GM19328 (cell line): ENCODE measurements at regions not wholly inside any gene's neighbourhood (a gene's known extent, or its start where the extent isn't known, plus 50 kb on each side); places are given as distances from the start of the nearest gene placed in this dataset.

Source experiments
- ATAC-seq: cut with Tn5 transposase; IDR thresholded peaks from one replicate; pipeline ENCODE4 v1.9.1; 2021; ENCODE audit warnings: mild to moderate bottlenecking, moderate library complexity; ENCODE audit not compliant: unreplicated experiment

DNA sequence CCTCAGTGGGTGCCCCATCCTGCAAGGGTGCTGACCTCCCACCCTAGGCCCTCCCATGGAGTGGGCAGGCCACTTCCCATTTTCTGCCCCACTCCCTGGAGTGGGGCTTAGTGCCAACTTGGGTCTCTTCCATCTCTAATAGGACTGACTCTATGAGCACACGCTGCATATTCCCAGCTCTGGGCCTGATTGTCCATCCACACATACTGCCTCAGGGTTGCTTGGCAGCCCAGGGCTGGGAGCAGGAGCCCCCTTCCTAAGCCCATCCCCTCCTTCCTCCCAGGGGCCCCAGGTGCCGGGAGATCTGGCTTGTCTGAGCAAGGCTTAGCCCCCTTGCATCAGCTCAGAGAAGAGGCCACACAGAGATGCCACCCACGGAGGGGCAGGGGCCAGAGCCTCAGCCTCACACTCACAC lies 55.1 kb downstream of the PJA1 start:
- ATAC-seq: no peak

DNA sequence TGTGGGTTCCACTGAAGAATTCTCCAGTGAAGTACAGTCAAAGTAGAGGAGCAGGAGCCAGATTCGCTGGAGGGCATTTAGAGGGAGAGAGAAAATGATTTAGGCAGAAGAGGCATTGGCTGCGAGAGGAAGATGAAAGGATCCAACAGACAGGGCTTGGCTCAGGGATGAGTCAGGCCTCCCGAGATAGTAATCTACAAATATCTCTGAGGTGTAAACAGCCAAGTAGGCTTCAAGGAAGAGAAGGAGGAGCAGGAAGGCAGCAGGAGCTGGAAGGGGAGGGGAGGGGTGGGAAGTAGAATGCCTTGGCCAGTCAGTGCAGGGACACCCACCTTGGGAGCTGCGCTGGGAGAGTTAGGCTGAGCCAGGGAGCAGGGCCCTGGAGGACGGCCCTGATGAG lies 55.5 kb downstream of the PJA1 start:
- ATAC-seq: no peak

DNA sequence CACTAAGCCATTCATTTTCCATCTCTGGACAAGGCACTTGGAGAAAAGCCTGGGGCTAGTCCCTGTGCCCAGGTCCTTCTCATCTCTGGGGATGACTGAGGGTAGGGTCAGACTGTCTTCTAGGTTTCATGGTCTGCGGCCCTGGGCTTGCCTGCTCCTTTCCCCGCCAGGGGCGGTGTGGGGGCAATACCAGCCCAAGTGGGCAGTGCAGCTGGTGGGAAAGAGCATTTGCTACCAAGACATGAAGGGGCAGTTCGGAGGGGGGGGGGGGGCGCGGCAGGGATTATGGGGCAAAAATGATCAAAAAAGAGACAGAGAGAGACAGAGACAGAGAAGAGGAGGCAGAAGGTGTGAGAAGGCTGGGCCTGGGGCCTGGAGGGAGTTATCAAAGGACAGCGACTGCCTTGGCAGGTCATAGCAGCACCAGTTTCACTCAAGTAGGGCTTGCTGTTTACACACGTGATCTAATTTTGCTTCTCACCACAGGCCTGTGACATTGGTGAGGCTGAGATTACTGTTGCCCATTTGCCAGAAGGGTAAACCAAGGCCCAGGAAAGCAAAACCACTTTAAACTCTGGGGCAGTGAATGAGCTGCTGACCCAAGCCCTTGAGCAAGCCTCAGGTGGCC lies 56.1 kb downstream of the PJA1 start:
- ATAC-seq: no peak

DNA sequence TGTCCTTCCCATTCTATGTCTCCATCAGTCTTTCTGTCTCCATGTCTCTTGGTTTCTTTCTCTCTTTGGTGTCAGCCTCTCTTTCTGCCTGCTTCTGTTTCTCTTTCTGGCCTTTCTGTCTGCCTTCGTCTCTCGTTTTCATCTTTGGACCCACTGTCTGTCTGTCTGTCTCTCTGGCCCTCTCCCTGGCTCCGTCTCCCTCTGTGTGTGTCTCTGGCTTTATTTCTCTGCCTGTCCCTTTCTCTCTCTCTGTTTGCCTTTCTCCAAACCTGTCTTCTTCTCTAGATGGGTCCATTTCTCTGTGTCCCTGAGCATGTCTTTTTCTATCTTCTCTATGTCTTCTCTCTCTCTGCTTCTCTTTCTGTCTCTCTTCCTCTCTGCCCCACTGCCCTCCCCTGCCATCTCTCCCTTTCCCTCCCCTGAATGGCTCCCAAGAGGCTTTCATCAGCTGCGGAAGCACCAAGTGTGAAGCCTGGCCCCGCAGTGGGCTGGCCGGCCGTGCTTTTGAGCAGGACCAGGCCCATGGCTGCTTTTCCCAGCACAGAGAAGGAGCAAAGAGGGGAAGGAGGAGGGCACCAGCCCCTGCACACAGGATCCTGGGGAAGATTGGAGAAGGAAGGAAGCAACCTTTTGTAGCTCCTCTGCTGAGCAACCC lies 57.4 kb downstream of the PJA1 start:
- no peak for ATAC-seq

DNA sequence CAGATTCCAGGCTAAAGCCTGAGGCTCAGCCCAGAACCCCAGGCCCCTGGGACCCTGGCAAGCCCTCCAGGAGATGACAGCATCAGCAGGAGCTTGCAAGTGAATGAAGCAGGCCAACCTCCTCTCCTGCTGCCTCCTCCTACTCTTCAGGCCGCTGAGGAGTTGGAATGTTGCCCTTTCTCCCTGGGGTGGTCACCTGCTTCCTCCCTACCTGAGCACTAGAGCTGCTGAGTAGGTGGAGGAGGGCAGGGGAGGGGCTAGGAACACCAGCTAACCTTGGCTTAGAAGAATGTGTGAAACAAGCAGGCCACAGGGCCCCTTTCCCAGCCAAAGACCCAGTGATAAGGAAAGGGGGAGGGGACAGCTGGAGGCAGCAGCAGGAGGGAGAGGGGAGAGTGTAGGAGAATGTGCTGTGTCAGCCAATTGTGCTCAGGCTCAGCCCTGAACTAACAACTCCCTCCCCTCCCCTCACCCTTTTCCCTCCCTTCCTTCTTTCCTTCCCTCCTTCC lies 58.0 kb downstream of the PJA1 start:
- no peak for ATAC-seq

DNA sequence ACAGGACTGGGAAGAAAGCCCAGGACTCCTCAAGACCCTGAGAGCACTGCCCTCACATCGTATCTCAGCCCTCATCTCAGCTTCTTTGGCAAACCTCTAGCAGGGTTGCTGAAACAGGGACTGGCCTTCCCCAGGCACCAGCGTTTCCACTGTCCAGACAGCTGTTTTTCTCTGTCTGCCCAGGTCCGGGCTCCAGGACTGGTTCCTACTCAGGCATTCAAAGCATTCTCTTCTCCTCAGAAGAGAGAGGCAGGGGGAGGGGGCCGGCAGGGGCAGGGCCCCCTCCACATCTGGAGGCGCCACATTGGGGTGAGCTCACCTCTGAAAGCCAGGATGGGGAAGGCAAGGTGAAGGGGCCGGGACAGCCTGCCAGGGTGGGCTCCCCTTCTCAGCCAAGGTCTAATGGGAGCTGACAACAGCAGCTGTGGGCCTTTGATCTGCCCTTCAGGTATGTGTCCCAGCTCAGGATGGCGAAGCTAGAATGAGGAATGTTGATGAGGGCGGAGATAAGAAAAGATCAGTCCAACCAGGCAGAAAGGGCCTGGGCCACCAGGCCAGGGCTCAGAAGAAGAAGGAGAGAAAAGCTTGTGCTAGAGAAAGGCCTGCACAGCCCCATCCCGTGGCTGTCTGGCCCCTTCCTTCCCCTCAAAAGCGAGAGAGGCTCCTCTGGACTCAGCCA lies 60.4 kb downstream of the PJA1 start:
- ATAC-seq: no peak

DNA sequence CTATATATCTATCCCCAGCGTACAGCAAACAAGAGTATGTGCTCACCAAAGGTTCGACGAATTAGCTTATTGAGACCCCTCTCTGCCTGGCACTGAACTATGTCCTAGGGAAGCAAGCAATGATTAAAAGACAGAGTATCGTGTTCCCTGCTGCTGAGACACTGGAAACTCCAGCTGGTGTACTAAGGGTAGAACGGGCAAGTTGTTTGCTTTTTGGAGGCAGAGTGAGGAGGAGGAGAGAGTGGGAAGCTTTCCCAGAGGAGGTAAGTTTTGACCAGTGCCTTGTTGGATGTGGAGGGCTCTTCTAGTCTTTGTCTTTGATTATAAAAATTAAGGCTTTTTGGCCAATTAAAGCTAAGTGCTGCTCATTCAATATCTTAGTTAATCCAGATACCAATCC lies 61.7 kb downstream of the PJA1 start:
- ATAC-seq: no peak

DNA sequence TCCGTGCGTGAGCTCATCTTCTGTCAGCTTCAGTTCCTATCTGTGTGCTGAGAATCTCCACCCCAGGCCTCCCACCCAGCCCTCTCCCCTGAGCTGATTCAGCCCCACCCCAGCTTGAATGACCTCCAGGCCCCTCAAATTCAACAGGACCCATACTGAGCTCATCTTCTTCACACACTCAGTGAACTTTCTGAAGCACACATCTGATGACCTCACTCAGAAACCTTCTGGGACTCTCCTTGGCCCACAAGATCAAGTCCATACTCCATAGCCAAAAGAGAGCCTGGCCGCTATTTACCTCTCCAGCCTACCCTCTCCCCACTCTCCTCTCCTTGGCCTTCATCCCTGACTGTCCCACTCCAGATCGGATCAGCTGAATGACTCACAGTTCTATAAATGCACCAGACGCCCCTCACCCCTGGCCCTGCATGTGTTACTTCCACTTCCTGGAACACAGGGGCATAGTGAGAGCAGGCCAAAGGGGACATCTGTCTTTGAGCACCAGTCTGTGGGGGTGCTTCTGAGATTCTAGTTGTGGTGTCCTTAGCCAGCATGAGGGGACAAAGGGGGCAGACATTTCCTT lies 62.5 kb downstream of the PJA1 start:
- no peak for ATAC-seq

DNA sequence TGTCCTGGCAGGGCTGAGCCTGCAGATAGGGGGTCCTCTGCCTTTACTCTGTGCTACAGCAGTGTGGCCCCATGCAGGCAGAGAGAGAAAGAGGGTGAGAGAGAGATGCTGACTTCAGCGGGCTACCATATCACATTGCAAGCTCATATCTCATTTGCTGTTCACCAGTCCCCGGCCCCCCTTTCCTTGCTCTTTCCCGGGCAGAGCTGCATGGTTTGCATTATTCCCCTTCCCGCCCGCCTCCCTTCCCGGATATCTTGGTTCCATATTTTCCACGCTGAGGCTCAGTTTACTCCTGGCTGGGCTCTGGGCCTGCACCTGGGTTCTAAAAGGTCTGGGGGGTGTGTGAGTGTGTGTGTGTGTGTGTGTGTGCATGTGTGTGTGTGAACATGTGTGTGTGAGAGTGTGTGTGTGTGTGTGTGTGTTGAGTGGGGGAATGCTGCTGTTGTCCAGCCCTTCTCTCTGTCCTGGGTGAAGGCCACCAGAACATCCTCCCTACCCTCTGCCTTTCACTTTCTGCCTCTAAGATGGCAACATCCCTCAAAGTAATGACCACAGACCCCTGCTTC lies 63.5 kb downstream of the PJA1 start:
- ATAC-seq: no peak

DNA sequence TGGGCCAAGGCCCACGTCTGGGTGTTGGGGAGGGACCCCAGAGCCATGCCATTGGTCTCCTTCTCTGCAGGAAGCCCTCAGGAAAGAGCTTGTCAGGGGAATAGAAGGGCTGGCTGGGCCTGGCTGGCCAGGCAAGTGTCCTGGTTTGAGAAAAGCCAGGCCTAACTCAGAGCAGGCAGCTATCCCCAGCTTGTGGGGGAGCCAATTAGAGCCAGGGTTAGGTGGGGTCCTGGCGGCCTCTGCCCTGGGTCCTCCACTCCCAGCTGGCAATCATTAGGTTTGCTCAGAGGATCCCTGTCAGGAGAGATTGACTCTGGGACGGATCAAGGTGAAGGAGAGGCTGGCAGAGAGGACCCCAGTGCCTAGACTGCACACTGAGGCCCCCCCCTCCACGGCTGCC lies 64.8 kb downstream of the PJA1 start:
- ATAC-seq: no peak

DNA sequence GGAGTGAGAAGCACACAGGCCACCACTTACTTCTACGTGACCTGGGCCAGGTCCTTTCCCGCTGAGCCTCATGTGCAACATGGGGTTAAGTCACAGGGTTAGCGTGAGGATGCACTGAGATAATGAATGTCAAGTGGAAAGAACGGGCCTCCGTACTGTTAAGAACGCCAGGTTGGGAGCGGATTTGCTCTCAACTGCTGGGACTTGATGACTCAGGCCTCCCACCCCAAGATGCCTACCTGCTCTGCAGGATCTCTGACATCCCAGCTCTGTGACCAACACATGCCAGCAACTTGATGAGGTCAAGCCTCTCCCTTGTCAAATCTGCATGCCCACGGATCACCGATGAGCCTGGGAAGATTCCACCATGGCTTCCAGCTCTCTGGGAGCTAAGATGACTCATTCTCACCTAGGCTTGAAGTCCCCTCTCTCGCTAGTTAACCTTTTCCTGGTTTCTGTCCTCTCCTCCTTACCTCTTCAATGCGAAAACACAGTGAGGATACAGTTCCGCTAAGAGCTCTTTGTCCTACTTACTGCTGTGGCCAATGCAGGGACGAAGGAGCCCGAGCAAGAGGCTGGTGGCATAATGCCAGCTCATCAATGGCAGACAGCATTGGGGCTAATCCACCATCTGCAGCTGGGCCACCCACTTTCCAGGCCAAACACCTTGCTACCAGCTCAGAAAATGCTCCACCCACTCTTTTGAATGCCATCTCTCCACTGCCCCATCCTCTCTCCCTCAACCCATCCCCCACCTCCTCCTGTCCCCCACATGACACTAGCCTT lies 67.6 kb downstream of the PJA1 start:
- no peak for ATAC-seq

DNA sequence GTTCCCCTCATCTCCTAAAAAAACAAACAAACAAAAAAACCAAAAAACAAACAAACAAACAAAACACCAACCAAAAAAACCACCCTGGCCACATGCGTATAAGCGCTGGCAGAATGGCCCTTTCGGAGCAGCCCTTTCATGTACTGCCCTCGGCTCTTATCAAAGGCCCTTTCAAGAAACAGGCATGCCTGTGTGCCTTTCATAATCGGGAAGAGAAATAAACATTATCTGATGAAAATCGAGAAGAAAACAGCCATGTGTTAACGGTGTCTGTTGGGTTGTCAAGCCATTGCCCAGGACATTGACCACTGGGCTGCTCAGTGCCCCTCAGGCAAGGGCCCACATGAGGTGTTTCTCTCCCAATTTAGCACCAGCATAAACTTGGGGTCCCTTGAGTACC lies 68.3 kb downstream of the PJA1 start:
- ATAC-seq: no peak

DNA sequence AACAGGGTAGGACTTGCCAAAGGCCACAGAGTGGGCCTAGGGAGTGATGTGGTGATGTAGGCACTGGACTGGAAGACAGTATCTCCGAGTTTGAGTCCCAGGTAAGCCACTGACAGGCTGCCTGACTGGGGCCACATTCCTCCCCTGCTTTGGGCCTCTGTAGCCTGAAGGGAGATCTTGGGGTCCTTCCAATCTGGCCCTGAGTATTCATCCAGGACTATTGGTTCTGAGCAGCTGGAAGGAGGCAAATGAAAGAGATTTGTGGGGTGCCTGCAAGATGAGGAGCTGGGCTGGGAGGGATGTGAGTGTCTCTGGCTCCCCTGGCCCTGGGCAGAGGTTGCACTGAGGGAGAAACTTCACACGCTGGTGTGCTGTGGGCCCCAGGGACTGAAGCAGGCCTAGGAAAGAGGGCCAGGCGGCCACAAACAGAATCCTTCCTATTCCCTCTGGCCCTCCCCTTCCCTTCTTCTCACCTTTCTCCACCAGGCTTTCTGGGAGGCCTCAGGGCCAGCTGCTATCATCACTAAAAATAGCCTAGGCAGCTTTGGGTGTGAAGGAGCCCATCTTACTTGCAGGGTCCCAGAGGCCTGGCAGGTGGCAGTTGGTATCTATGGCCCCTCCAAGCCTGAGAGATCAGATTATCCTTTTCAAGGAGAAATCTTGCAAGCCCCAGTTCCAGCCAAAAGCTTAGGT lies 70.1 kb downstream of the PJA1 start:
- no peak for ATAC-seq

DNA sequence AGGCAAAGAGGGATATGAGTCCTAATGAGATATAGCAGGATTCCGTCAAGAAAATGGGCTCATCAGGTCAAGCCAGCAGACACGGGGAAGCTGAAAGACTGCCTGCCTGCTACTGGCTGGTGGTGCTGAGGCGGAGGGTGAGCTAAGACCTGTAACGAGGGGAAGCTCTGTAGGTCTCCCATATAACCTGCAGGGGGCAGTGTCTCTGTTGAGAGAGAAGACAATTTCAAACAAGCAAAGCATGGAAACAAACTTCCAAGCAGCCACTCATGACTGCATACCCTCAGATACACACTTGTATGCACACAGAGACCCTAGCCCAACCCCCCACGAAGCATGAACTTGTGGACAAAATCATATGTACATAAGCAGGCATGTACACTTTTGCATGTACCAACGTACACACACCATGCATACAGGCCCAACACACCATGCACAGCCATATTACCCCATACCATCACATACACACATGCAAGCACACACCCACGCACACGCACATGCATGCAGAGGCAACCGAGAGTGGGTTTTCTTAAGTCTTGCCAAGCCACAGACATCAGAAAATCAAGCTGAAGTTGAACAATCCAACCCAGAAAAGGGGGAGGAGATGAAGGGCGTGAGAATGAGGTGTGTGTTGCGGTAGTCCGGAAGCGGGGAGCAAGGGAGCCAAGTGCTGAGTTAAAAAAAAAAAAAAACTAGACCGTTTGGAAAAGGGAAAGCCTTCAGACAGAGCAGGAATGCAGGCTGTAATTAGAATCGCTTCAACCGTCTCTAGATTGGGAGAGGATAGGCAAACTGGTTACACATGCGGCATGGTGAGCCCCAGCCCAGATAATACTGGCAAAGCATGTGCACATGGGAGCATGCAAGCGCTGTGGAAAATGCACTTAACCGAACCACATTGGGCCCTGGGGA lies 71.0 kb downstream of the PJA1 start:
- no peak for ATAC-seq

DNA sequence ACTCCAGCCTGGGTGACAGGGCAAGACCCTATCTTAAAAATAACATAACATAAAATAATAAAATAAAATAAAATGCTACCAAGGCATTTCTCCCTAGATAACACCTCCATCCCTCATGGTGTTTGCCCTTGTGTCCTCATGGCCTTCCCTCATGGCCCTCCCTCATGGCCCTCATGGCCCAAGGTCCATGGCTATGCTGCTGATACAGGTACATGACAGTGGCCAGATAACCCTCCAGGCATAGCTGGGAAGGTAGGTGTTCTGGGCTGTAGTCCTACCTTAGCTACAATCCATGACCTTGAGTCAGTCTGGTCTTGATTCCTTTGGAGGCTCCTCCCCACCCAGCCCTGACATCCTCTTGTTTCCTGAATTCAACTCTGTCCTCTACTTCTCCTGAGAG lies 75.2 kb downstream of the PJA1 start:
- ATAC-seq: no peak

DNA sequence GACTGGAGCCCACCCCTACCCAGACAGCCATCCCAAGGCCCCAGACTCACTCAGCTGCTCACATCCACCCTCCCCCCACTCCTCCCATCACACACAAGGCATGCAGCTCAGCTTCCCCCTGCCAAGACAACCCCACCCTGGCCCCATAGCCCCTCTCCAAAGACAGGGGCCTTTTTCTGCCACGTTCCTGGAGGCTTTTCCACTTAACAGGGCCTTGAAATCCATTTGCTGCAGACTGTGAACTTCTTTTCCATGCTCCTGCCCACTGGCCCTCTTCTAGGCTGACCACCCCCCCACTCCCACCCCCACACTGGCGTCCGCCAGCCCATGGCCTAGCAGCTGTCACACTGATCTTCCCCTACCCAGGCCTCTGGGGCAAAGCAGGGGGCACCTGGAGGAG lies 76.0 kb downstream of the PJA1 start:
- ATAC-seq: no peak

DNA sequence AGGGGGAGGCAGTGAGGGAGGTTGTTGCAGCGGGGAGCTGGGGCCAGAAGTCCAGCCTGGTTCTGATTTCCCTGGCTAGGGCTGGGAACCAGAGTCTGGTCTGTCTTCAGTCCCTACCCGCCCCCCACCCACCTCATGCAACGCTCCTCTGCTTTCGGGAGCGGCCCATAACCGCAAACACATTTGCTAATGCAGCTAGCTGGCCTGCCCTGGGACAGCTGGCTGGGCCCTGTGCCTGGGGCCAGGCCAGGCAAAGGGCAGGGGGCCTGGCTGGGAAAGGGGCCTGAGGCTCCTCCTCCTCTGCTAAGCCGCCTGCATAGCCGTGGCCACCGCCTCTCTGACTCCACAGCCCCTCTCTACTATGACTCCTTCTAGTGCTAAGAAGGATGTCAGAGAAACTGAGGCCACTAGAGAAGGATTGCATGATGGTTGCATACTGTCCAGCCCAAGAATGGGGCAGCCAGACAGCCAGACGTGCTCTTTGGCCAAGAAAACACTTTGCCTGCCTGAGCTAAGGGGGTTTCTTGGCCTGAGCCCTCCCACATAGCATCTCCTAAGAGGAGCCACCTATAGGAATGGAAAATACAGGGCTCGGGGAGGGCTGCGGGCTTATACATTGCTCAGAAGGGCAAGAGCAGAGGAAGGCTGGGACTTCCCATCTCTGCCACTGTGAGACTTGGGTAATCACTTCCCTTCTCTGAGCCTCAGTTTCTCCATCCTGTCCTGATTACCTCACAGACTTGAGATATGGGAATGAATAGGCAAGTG lies 76.9 kb downstream of the PJA1 start:
- no peak for ATAC-seq

DNA sequence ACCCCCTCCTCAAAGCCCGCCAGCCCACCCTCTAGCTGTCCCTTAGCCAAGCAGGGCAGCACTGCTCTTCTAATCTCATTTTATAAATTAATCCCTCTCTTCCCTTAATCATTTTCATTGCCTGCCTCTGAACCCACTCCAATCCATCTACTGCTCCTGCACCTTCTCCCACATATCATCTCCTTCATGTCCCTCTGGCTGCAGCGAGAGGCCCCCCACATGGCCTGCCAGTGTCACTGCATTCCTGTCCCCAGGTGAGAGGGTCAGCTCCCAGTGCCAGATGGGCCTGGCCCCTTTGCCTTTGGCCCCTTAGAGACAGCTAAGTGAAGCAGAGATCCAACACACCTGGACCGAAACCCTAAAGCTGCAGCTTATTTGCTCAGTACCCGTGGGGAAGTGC lies 79.4 kb downstream of the PJA1 start:
- no peak for ATAC-seq
